PC-9 (cell line): ENCODE measurements at regions not wholly inside any gene's neighbourhood (a gene's known extent, or its start where the extent isn't known, plus 50 kb on each side); places are given as distances from the start of the nearest gene placed in this dataset.
A peak's percentile ranks its signal among the peaks of the same experiment; 100 is the strongest.

ENCODE experiments used
- BruUV-seq: library from RNA; stranded (reverse); fragments of 400-500 nt; replicated peaks from 2 replicates; lab custom pipeline; 2021; lab: Mats Ljungman, UMichigan
- CTCF ChIA-PET: fragments of 300-600 bp; sonication (Branson Sonifier 250); formaldehyde crosslinking; loops from one replicate; lab custom pipeline; 2022; ENCODE audit warnings: antibody characterized with exemption; lab: Charles Lee
- POLR2A ChIA-PET: fragments of 300-600 bp; sonication (Branson Sonifier 250); formaldehyde crosslinking; loops from one replicate; lab custom pipeline; 2022; ENCODE audit warnings: antibody characterized with exemption; ENCODE audit not compliant: unreplicated experiment; lab: Charles Lee
- DNase-seq, 2 experiments: peaks; one replicate each; pipeline versions ENCODE4 v3.0.0 to v3.0.0-alpha.2; 2015 to 2022; ENCODE audit warnings: mixed read lengths in 1 of 2
- H2AFZ ChIP-seq: fragments of 200-600 bp; sonication (generic); 2 replicates; pipeline ENCODE4 v1.8.1; 2017; ENCODE audit warnings: antibody characterized with exemption
- H3F3A ChIP-seq: fragments of 200-600 bp; sonication (generic); 2 replicates; pipeline ENCODE4 v1.8.1; 2017; ENCODE audit warnings: antibody characterized with exemption, mild to moderate bottlenecking, low read depth; ENCODE audit not compliant: insufficient read depth
- H3K27ac ChIP-seq: fragments of 200-600 bp; sonication (generic); 2 replicates; pipeline ENCODE4 v1.6.1; 2016; ENCODE audit warnings: mixed run types
- H3K27me3 ChIP-seq: fragments of 200-600 bp; sonication (generic); 2 replicates; pipeline ENCODE4 v1.6.1; 2016; ENCODE audit warnings: low read depth, mixed run types; ENCODE audit not compliant: insufficient read depth
- H3K36me3 ChIP-seq: fragments of 200-600 bp; sonication (generic); 2 replicates; pipeline ENCODE4 v1.6.1; 2016; ENCODE audit warnings: low read depth, mixed run types
- H3K4me1 ChIP-seq: fragments of 200-600 bp; sonication (generic); replicated peaks from 2 replicates; pipeline ENCODE4 v1.6.1; 2016; ENCODE audit warnings: mixed run types; ENCODE audit not compliant: insufficient read depth
- H3K4me2 ChIP-seq: fragments of 200-600 bp; sonication (generic); 2 replicates; pipeline ENCODE4 v1.6.1; 2017; ENCODE audit warnings: mixed run types
- H3K4me3 ChIP-seq: fragments of 200-600 bp; sonication (generic); 2 replicates; pipeline ENCODE4 v1.6.1; 2016; ENCODE audit warnings: mixed run types
- H3K79me2 ChIP-seq: fragments of 200-600 bp; sonication (generic); 2 replicates; pipeline ENCODE4 v1.6.1; 2017; ENCODE audit warnings: low read depth, mixed run types
- H3K9me2 ChIP-seq: fragments of 200-600 bp; sonication (generic); 2 replicates; pipeline ENCODE4 v1.8.1; 2017; ENCODE audit warnings: mild to moderate bottlenecking; ENCODE audit not compliant: insufficient read depth
- H3K9me3 ChIP-seq: fragments of 200-600 bp; sonication (generic); 2 replicates; pipeline ENCODE4 v1.8.1; 2016; ENCODE audit warnings: low read depth; ENCODE audit not compliant: insufficient read depth
- H4K20me1 ChIP-seq: fragments of 200-600 bp; sonication (generic); 2 replicates; pipeline ENCODE4 v1.8.1; 2017; ENCODE audit not compliant: insufficient read depth
- EZH2 ChIP-seq: fragments of 200-600 bp; sonication (generic); IDR thresholded peaks from 2 replicates; pipeline ENCODE4 v1.8.0; 2017; ENCODE audit warnings: antibody characterized with exemption, low read depth
- intact Hi-C: fragments of 100-400 bp; cut with micrococcal nuclease; formaldehyde crosslinking; loops from one replicate; pipeline ENCODE4 v1.10.0; 2022; ENCODE audit not compliant: unreplicated experiment
- TF ChIP-seq, protein P1 (sequence below): fragments of 200-600 bp; sonication (generic); conservative IDR thresholded peaks from 2 replicates; pipeline ENCODE4 v1.6.1; 2017; ENCODE audit warnings: mixed run types, antibody characterized with exemption, mild to moderate bottlenecking, moderate library complexity

DNA sequence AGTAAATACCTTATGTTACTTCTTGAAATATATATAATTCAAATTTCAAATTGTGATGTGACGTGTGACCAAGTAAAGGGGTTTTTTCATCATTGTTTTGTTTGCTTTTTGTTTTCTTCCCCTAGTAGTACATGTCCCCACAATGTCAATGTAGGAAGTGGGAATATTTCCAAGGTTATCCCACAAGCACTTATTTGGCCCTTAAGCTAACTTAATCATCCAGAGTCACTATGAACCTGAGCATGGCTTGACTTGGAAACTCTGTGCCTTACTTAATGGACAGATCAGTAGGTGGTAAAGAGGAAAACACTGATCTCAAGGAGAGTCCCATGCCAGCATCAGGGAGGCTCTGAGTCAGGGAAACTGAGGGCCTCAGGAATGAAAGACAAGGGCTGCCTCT lies 569.3 kb upstream of the IGFBP3 start:
- Histone ChIP-seq H3F3A (peaks cover 23% of the 10 kb centered on the region), H3K27ac (no peak overlapping the region), H3K9me3 (peaks cover 19% of the 10 kb centered on the region), H4K20me1 (no peaks in the 10 kb centered on the region), H3K4me2 (no peak overlapping the region), H3K27me3 (no peaks in the 10 kb centered on the region), H3K9me2 (no peaks in the 10 kb centered on the region), H3K4me3 (no peak overlapping the region), H3K36me3 (no peaks in the 10 kb centered on the region), H3K79me2 (no peaks in the 10 kb centered on the region), H2AFZ (no peak overlapping the region), H3K4me1 (peaks cover 36% of the 10 kb centered on the region)
- no TSS peak for BruUV-seq
- no peak for TF ChIP-seq EZH2
- TF ChIP-seq, protein P1, sequence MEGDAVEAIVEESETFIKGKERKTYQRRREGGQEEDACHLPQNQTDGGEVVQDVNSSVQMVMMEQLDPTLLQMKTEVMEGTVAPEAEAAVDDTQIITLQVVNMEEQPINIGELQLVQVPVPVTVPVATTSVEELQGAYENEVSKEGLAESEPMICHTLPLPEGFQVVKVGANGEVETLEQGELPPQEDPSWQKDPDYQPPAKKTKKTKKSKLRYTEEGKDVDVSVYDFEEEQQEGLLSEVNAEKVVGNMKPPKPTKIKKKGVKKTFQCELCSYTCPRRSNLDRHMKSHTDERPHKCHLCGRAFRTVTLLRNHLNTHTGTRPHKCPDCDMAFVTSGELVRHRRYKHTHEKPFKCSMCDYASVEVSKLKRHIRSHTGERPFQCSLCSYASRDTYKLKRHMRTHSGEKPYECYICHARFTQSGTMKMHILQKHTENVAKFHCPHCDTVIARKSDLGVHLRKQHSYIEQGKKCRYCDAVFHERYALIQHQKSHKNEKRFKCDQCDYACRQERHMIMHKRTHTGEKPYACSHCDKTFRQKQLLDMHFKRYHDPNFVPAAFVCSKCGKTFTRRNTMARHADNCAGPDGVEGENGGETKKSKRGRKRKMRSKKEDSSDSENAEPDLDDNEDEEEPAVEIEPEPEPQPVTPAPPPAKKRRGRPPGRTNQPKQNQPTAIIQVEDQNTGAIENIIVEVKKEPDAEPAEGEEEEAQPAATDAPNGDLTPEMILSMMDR = no peak
- intact Hi-C loops = no loop called here
- ChIA-PET CTCF (no interaction called here), POLR2A (interaction anchor here (0.6 kb wide), 1 partner anchor 132 kb away, joined by 6 read pairs; no protein-coding TSS in a partner anchor)
- DNase-seq = no peak

DNA sequence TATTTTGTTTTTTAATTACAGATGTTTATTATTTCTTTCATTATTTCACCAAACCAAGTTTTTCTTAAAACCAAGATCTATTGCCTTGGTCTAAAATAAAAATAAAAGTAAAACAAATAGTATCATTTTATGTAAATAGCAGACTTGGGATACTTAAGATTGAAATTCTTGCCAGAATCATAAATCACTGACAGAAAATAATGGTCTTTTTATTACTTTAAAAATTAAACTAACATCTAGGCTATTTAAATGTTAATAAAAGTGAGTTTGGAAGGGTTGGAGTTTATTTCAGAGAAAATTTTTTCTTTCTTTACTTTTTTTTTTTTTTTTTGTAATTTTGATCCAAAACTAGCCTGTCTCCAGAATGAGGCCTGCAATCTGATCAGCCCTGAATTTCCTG lies 568.0 kb upstream of the IGFBP3 start:
- Histone ChIP-seq H3K4me1 (peaks cover 42% of the 10 kb centered on the region), H3K79me2 (no peaks in the 10 kb centered on the region), H3K4me2 (no peak overlapping the region), H3K27me3 (no peaks in the 10 kb centered on the region), H2AFZ (no peak overlapping the region), H3K9me2 (no peaks in the 10 kb centered on the region), H3F3A (peaks cover 29% of the 10 kb centered on the region), H3K4me3 (no peak overlapping the region), H3K36me3 (no peaks in the 10 kb centered on the region), H4K20me1 (no peaks in the 10 kb centered on the region), H3K27ac (no peak overlapping the region), H3K9me3 (peaks cover 19% of the 10 kb centered on the region)
- DNase-seq = no peak
- POLR2A ChIA-PET = no interaction called here
- CTCF ChIA-PET = no interaction called here
- no TSS peak for BruUV-seq
- intact Hi-C loops = loop anchor here (5.0 kb wide), 1 partner anchor 263 kb away; no protein-coding TSS in a partner anchor
- no peak for TF ChIP-seq EZH2
- TF ChIP-seq, protein P1 = no peak

DNA sequence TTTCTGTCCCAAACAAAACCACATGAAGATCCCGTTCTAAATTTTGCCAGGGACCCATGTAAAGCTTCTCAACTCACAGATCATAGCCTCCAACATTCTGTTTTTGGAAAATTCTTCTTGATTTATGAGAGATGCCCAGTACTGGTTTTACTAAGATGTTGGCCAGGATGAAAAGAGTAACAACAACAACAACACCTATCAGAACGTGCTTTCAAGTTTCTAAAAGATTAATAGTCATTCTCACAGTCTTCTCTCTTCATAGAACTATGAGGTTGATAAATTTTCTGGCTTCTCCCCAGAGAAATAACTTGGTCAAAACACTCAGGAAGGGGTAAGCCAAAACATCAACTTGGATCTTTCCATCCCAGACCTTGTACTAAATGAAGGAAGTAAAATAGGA lies 567.5 kb upstream of the IGFBP3 start:
- Histone ChIP-seq H3K27me3 (no peaks in the 10 kb centered on the region), H3K27ac (no peak overlapping the region), H3F3A (peaks cover 29% of the 10 kb centered on the region), H2AFZ (0 out of 2 replicates have a peak overlapping the region, but pooled peaks have one; percentile 3), H3K9me3 (peaks cover 19% of the 10 kb centered on the region), H3K79me2 (no peaks in the 10 kb centered on the region), H3K4me2 (no peak overlapping the region), H3K9me2 (no peaks in the 10 kb centered on the region), H4K20me1 (no peaks in the 10 kb centered on the region), H3K4me3 (no peak overlapping the region), H3K4me1 (peaks cover 42% of the 10 kb centered on the region), H3K36me3 (no peaks in the 10 kb centered on the region)
- POLR2A ChIA-PET = no interaction called here
- no peak for DNase-seq
- intact Hi-C loops = loop anchor here (5.0 kb wide), 1 partner anchor 264 kb away; no protein-coding TSS in a partner anchor
- TF ChIP-seq, protein P1 = no peak
- no TSS peak for BruUV-seq
- CTCF ChIA-PET = no interaction called here
